Glomerular visceral epithelial cell (primary cell): ENCODE measurements at regions not wholly inside any gene's neighbourhood (a gene's known extent, or its start where the extent isn't known, plus 50 kb on each side); places are given as distances from the start of the nearest gene placed in this dataset.
A peak's percentile ranks its signal among the peaks of the same experiment; 100 is the strongest.
"Not testable (repeated sequence)": the region's sequence is repeated elsewhere in the genome, so short reads cannot be mapped to it uniquely, and the experiment has no call there.

Experiments used
- DNase-seq: peaks from one replicate; pipeline ENCODE4 v3.0.0-alpha.2; 2016; ENCODE audit errors: extremely low spot score

- no peak for DNase-seq
These were observed 425.8 kb upstream of the TBL1XR1 start for GRCh38 chr3:177622982-177623617.

DNA sequence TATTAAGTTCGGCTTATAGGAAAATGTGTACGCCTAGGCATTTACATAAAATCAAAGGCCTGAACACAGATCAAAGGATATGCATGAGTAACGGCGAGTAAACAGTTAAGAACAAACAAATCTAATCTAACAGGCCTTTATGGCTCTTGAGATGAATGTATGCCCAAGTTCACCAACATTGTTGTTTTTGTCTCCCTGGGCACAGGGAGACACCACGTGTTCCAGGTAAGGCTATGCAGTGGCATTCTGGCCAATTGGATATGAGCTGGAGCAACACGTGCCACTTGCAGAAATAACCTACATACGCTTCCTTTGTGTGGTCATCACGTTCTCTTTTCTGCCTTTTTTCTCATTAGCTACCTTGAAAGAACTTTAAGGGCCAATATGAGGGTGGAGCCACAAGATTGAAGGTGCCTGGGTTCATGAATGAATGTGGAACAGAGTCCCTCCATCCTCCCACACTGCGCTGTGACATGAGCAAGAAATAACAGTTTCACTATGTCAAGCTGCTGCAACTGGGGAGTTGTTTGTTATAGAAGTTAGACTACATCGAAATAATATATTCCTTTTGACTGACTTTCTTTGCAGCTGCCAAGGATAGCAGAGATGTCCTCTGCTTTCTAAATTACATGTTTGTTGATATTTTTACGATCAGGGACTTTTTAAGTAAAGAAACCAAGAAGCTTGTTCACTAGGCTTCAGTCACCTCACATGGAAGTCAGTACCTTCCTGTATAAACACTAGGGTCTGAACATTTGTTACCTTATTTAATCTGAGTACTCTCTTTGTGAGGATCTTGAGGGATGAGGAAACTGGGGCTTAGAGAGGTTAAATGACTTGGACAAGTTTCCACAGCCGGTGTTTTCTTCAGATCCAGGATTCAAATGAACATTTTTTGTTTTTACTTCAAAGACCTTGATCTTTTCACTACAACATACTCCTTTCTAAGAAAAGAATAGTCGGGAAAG is 427.5 kb upstream of the TBL1XR1 start:
- DNase-seq = no peak

- DNase-seq = no peak
These were observed 428.8 kb upstream of the TBL1XR1 start for GRCh38 chr3:177626045-177626444.

DNA sequence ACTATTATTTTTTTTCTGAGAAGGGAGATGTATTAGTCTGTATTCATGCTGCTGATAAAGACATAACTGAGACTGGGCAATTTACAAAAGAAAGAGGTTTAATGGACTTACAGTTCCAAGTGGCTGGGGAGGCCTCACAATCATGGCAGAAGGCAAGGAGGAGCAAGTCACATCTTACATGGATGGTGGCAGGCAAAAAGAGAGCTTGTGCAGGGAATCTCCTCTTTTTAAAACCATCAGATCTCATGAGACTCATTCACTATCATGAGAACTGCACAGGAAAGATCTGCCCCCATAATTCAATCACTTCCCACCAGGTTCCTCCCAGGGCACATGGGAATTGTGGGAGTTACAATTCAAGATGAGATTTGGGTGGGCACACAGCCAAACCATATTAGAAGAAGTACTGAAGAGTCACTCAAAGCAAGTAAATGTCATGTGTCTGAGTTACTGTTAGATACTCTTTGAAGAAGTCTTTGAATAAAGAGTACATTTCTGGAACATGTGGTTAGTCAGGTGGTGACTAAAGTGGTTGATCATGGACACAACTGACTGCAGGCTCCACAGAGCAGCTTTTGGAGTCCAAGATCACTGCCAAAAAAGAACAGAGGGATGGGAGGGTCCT is 430.9 kb upstream of the TBL1XR1 start:
- not testable (repeated sequence) for DNase-seq

- DNase-seq = no peak
These were observed 432.0 kb upstream of the TBL1XR1 start for GRCh38 chr3:177629276-177629675.

DNA sequence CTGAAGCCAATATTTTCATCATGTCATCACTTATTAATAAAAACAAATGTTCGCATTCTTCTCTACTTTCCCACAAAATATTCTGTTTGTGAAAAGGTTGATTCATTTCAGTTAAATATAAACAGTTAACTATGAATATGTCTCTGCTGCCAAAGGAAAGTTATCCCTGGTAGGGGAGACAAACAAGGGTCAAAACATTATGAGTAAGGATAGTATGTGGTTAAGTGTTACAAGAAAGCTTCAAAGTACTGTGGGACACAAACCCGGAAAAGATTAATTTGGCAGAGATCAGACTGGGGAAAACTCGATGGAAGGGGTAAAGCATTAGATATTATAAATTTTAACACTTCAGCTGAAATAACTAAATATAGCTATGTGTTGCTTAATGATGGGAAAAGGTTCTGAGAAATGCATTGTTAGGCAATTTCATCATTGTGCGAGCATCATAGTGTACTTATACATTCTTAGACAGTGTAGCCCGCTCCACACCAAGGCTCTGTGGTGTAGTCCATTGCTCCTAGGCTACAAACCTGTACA is 436.5 kb upstream of the TBL1XR1 start:
- peak; percentile 74 for DNase-seq

DNA sequence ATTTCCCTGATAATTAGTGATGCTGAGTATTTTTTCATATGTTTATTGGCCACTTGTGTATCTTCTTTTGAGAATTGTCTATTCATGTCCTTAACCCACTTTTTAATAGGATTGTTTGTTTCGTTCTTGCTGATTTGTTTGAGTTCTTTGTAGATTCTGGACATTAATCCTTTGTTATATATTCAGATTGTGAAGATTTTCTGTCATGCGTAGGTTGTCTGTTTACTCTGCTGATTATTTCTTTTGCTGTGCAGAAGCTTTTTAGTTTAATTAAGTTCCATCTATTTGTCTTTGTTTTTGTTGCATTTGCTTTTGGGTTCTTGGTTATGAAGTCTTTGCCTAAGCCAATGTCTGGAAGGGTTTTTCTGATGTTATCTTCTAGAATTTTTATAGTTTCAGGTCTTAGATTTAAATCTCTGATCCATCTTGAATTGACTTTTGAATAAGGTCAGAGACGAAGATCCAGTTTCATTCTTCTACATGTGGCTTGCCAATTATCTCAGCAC is 438.4 kb upstream of the TBL1XR1 start:
- not testable (repeated sequence) for DNase-seq

DNA sequence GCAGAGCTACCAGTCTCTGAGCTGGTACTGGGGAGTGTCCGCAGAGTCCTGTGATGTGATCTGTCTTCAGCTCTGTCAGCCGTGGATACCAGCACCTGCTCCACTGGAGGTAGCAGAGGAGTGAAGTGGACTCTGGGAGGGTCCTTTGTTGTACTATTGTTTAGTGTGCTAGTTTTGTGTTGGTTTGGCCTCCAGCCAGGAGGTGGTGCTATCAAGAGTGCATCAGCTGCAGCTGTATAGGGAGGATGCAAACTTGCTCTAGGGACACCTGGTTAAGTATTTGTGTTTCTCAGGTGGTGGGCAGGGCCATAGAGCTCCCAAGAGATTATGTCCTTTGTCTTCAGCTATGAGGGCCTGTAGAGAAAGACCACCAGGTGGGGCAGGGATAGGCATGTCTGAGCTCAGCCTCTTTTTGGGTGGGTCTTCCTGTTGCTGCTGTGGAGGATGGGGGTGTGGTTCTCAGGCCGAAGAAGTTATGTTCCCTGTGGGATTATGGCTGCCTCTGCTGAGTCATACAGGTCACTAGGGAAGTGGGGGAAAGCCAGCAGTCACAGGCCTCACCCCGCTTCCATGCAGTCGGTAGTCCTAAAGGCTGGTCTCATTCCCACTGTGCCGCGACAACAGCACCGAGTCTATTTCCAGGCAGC is 443.2 kb upstream of the TBL1XR1 start:
- no peak for DNase-seq

DNA sequence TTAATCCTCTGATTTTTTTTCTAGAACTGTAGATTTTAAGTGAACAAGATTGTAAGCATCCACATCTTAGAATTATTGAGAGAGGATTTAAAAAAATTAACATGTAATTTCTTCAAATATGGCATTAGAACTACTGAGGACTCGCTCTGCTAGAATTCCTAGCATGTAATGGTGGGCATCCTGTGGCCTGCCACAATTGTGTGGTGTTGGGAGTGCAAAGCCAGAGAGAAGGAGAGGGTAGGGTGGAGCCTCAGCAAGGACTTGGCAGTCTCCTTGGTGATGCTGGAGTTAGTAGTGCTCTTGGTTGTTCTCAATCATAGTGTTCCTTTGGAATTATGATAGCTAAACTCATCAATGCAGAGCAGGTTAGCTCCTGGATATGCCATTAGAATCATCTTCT is 443.9 kb upstream of the TBL1XR1 start:
- no peak for DNase-seq

DNA sequence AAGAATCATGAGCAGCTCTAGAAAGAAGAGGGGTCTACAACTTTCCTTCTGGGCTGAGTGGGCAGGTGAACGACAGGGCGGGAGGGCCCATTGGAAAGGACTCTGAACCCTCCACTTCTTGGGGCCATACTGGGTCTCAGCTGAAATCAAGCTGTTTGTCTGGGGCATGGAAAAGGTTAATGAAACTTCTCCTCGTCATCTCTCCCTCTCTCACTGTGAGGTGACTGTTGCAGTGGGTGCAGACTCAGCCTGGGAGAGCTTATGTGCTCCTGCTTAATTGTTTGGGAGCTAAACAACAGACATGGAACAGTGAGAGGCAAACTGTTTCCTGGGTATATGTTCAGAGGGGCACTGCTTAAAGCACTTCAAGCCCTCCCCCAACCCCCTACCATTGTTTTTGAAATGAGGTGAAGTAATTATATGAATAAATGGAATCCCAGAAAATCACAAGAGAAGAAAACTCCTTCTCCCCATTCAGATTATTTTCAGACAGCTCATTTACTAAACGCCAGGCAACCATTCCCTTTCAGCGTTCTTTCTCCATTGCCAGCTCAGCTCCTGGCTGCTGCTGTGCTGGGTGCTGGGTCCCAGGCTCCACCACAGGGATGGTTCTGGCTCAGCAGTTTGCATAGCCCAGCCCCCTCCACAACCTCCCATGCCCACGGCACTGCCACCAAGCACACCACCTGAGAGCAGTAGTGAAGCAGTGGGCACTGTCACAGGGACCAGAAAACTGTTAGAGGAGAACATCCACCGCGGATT is 444.9 kb upstream of the TBL1XR1 start:
- DNase-seq = no peak

- no peak for DNase-seq
These were observed 445.5 kb upstream of the TBL1XR1 start for GRCh38 chr3:177642804-177643125.

GRCh38 chr3:177646749-177647148 is 449.5 kb upstream of the TBL1XR1 start:
- no peak for DNase-seq

DNA sequence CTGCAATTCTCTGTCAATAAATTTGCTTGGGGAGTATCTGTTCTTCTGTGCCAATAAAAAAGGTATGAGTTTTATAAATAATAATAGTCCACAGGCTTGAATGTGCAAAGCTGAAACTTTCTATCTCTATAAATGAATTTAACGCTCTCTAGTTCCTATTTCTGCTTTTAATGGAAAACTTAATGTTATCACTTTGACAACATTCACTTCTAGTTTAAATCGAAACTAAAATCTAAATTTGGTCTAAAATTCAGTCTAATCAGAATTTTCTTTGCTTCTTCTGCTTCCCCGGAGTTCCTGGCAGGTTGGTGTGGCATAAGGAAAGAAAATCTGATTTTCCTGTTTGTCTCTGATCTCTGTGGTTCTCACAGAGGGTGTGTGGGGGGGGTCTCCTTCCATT is 450.1 kb upstream of the TBL1XR1 start:
- no peak for DNase-seq

DNA sequence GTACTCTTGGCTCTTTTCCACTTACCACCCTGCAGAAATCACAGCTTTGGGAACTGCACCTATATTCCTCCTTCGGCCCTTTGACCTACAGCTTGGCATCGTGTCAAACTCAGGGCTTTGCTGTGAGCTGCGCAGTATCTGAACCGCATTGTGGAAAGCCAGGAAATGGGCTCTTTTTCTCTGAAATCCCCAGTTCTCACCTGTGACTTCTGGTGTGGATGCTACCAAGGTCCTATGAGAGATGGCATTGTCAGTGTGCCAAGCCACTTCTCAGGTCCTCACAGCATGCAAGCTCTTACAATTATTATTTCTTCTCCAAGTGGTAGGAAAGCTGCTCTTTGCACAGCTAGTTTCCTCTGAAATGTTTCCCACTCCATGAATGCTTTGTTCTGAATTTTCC is 450.6 kb upstream of the TBL1XR1 start:
- no peak for DNase-seq

GRCh38 chr3:177652556-177653291 is 455.4 kb upstream of the TBL1XR1 start:
- no peak for DNase-seq

GRCh38 chr3:177657243-177657642 is 460.0 kb upstream of the TBL1XR1 start:
- DNase-seq = no peak

GRCh38 chr3:177658354-177658753 is 461.1 kb upstream of the TBL1XR1 start:
- DNase-seq = peak; percentile 21

DNA sequence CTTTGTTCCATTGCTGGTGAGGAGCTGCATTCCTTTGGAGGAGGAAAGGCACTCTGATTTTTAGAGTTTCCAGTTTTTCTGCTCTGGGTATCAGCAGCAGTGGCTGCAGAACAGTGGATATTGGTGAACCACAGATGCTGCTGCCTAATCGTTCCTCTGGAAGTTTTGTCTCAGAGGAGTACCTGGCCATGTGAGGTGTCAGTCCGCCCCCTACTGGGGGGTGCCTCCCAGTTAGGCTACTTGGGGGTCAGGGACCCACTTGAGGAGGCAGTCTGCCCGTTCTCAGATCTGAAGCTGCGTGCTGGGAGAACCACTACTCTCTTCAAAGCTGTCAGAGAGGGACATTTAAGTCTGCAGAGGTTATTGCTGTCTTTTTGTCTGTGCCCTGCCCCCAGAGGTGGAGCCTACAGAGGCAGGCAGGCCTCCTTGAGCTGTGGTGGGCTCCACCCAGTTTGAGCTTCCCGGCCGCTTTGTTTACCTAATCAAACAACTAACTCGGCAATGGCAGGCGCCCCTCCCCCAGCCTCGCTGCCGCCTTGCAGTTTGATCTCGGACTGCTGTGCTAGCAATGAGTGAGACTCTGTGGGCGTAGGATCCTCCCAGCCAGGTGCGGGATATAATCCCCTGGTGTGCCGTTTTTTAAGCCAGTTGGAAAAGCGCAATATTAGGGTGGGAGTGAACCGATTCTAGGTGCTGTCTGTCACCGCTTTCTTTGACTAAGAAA is 467.3 kb upstream of the TBL1XR1 start:
- not testable (repeated sequence) for DNase-seq

- DNase-seq = no peak
These were observed 468.0 kb upstream of the TBL1XR1 start for GRCh38 chr3:177665122-177665808.
